ENCODE measurements at regions not wholly inside any gene's neighbourhood (a gene's known extent, or its start where the extent isn't known, plus 50 kb on each side); places are given as distances from the start of the nearest gene placed in this dataset.

DNA sequence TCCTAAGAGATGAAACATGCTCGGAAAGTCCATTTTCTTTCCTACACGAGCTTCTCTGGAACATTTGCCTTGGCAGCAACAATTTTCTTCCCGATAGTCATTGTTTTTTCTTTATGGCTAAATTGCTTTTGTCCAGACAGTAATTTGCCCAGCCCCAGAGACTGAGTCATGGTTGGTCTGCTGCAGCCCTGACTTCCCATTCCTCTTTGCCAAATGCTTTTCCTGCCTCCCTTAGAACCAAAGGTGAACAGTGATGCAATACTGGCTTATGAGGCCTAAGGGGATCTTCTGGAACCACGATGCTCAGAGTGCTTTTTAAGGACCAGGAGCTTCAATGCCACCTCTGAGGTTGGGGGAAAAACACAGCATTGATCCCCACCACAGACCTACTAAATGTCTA is 1599.6 kb upstream of the TMEM132C start:
- TF ChIP-seq, protein P1, sequence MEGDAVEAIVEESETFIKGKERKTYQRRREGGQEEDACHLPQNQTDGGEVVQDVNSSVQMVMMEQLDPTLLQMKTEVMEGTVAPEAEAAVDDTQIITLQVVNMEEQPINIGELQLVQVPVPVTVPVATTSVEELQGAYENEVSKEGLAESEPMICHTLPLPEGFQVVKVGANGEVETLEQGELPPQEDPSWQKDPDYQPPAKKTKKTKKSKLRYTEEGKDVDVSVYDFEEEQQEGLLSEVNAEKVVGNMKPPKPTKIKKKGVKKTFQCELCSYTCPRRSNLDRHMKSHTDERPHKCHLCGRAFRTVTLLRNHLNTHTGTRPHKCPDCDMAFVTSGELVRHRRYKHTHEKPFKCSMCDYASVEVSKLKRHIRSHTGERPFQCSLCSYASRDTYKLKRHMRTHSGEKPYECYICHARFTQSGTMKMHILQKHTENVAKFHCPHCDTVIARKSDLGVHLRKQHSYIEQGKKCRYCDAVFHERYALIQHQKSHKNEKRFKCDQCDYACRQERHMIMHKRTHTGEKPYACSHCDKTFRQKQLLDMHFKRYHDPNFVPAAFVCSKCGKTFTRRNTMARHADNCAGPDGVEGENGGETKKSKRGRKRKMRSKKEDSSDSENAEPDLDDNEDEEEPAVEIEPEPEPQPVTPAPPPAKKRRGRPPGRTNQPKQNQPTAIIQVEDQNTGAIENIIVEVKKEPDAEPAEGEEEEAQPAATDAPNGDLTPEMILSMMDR (IDR thresholded peaks at IDR 0.05 in 8 of 11, conservative IDR thresholded peaks at IDR 0.05 in 3 of 11): no peak
- no peak for TF ChIP-seq POLR2AphosphoS5 (IDR thresholded peaks at IDR 0.05)
- no peak for TF ChIP-seq POLR2A (IDR thresholded peaks at IDR 0.05)
